NCI-H446 treated with DMSO at 0.1 percent for 48 hours (cell line): ENCODE measurements at regions not wholly inside any gene's neighbourhood (a gene's known extent, or its start where the extent isn't known, plus 50 kb on each side); places are given as distances from the start of the nearest gene placed in this dataset.
"Not testable (repeated sequence)": the region's sequence is repeated elsewhere in the genome, so short reads cannot be mapped to it uniquely, and the experiment has no call there.

Experiments
- DNase-seq: peaks from one replicate; lab custom pipeline; 2025; lab: John Stamatoyannopoulos, UW

GRCh38 chr11:86861810-86862209 lies 61.5 kb downstream of the PRSS23 start:
- no peak for DNase-seq

GRCh38 chr11:86863476-86863875 lies 63.1 kb downstream of the PRSS23 start:
- no peak for DNase-seq

- DNase-seq = no peak
Observed at GRCh38 chr11:86865436-86865835, 65.1 kb downstream of the PRSS23 start.

- DNase-seq = no peak
Observed at GRCh38 chr11:86869531-86869930, 69.2 kb downstream of the PRSS23 start.

GRCh38 chr11:86869966-86870570 lies 69.7 kb downstream of the PRSS23 start:
- DNase-seq = no peak

- DNase-seq = no peak
Observed at GRCh38 chr11:86873573-86874083, 73.3 kb downstream of the PRSS23 start.

GRCh38 chr11:86874304-86875056 lies 74.1 kb downstream of the PRSS23 start:
- DNase-seq = no peak

GRCh38 chr11:86876716-86877234 lies 76.4 kb downstream of the PRSS23 start:
- no peak for DNase-seq

- DNase-seq = peak; percentile 22
Observed at GRCh38 chr11:86877503-86877902, 77.2 kb downstream of the PRSS23 start.

- DNase-seq = not testable (repeated sequence)
Observed at GRCh38 chr11:86879241-86879640, 76.0 kb downstream of the FZD4 start.

- DNase-seq = peak; percentile 36
Observed at GRCh38 chr11:86885311-86885710, 69.9 kb downstream of the FZD4 start.

GRCh38 chr11:86888164-86889000 lies 66.8 kb downstream of the FZD4 start:
- peak; percentile 12 for DNase-seq

GRCh38 chr11:86889001-86889341 lies 66.2 kb downstream of the FZD4 start:
- DNase-seq = no peak

- no peak for DNase-seq
Observed at GRCh38 chr11:86891036-86891435, 64.2 kb downstream of the FZD4 start.

GRCh38 chr11:86893235-86893634 lies 62.0 kb downstream of the FZD4 start:
- no peak for DNase-seq
